ENCODE measurements at regions not wholly inside any gene's neighbourhood (a gene's known extent, or its start where the extent isn't known, plus 50 kb on each side); places are given as distances from the start of the nearest gene placed in this dataset.
"Not testable (repeated sequence)": the region's sequence is repeated elsewhere in the genome, so short reads cannot be mapped to it uniquely, and the experiment has no call there.

DNA sequence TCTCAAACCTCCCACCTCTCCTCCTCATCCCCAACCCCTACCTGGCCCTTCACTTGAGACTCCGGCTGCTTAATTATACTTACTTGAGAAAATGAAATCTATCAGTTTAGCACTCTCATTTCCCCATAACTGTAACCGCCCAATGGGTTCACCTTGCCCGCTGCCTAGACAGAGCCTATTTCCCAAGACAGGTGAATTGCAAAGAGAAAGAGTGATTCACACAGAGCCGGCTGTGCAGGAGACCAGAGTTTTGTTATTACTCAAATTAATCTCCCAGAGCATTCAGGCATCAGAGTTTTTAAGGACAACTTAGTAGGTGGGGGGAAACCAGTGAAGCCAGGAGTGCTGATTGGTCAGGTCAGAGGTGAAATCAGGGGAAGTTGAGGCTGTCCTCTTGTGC lies 301.4 kb upstream of the CDYL start:
- peak; percentile 60 to 87 for ATAC-seq (replicated peaks)
- H3K27ac Mint-ChIP-seq = no peak overlapping the region
- peaks cover 19 to 20% of the 10 kb centered on the region in 2 donors for H3K9me3 Mint-ChIP-seq

DNA sequence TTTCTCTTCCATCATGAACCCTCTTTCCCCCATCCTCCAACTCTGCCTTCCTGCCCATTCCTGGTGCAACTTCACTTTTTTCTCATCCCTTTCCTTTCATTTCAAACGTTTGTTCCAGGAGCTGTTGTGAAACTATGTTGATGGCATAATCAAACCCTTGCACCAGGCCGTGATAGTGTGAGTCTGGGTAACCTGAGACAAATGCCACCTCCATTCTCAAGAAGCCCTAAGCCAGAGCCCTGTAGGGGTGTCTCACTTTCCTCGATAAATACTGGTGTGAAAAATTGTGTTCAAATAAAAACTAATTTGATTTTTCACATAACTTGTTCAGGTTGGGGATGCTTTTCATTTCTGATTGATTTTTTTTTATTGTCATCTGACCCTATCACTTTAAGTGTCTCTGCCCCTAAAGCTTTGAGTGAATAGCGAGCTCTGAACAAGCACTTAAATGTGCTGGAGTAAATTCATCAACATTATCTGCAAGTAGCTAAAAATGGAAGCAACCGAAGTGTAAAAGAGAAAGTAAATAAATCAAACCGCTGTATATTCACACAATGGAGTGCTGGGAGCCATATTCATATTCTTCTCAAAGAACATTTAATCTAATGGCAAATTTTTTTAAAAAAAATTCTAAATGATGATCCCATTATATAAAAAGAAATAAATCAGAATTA lies 303.1 kb upstream of the CDYL start:
- Mint-ChIP-seq H3K36me3 (peaks cover 5 to 13% of the 10 kb centered on the region in 2 donors), H3K27me3 (peaks cover 5 to 11% of the 10 kb centered on the region in 2 donors), H3K27ac (no peak overlapping the region), H3K4me3 (no peak overlapping the region), H3K9me3 (peaks cover 20% of the 10 kb centered on the region in 2 donors), H3K4me1 (peaks cover 9 to 14% of the 10 kb centered on the region in 2 donors)
- DNase-seq (no peak), ATAC-seq (replicated peaks) (no peak)

More for the DNA sequence above, 301.4 kb upstream of the CDYL start:
- H3K36me3 Mint-ChIP-seq = peaks cover 5 to 13% of the 10 kb centered on the region in 2 donors
- H3K4me3 Mint-ChIP-seq = no peak overlapping the region
- DNase-seq = peak; percentile 7
- H3K4me1 Mint-ChIP-seq = peaks cover 9 to 14% of the 10 kb centered on the region in 2 donors
- H3K27me3 Mint-ChIP-seq = peaks cover 7 to 17% of the 10 kb centered on the region in 2 donors

DNA sequence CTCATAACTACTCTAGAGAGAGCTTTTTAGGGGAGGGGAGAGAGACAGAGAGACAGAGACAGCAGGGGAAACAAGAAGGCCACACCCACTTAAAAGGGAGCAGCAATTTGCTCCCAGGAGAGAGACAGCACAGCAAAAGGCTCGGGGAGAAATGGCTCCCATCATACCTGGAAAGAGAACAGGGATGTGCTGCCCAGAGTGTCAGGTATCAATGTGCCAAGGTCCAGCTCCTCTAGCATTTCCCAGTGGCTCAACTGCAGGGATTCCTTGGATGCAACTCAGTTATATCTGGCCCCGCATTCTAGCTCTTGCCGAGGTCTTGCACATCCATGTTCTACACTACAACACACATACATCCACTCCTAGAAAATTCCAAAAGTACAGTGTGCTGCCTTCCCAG lies 304.0 kb upstream of the CDYL start:
- no peak overlapping the region for H3K27ac Mint-ChIP-seq
- peaks cover 7 to 8% of the 10 kb centered on the region in 2 donors for H3K27me3 Mint-ChIP-seq

DNA sequence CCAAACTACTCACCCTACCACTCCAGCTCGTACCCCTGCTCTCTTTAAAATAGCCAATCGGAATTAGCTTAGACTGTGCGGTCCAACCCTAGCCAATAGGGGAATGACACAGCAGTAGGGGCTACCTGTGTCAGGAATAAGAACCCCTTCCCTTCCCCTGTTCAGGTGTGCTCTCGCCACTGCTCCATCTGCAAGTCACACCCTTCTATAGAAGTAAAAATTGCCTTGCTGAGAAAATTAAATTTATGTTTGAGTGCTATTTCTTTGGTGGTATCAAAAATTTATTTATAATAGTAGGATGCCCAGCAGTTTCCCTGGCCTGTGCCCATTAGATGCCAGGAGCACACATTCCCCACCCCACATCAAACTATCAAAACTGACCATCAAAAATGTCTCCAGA lies 304.7 kb upstream of the CDYL start:
- peaks cover 5 to 13% of the 10 kb centered on the region in 2 donors for H3K36me3 Mint-ChIP-seq
- H3K4me3 Mint-ChIP-seq; DNase-seq; ATAC-seq (replicated peaks); H3K27ac Mint-ChIP-seq: not testable (repeated sequence)
- H3K9me3 Mint-ChIP-seq = peaks cover 20% of the 10 kb centered on the region in 2 donors
- H3K27me3 Mint-ChIP-seq = peaks cover 9 to 14% of the 10 kb centered on the region in 2 donors
- H3K4me1 Mint-ChIP-seq = peaks cover 9 to 13% of the 10 kb centered on the region in 2 donors

More for the DNA sequence above, 304.0 kb upstream of the CDYL start:
- DNase-seq (no peak), ATAC-seq (replicated peaks) (no peak)
- Mint-ChIP-seq H3K4me1 (peaks cover 9 to 14% of the 10 kb centered on the region in 2 donors), H3K4me3 (no peak overlapping the region), H3K36me3 (peaks cover 5 to 13% of the 10 kb centered on the region in 2 donors), H3K9me3 (peaks cover 20% of the 10 kb centered on the region in 2 donors)

DNA sequence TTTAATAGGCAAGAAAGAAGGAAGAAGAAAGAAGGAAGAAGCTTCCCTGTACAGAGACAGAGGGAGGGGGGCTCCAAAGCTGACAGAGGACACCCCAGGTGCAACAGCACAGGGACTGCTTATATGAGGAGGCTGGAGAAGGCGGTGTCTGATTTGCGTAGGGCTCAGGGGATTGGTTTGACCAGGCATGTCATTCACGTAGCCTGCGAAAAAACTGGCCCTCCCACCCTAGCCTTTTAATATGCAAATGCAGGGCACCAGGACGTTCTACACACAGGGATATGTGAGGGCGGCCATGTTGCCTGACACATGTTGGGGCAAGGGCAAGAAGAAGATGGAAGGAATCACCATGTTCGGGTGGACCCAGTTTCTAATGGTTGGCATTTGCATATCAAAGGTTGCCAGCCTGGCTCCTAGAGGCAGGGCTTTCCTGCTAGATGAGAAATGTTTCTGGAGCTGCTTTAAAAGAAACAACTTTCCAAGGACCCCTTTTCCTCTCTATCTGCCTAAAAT lies 305.4 kb upstream of the CDYL start:
- H3K4me1 Mint-ChIP-seq = peaks cover 9 to 11% of the 10 kb centered on the region in 2 donors

DNA sequence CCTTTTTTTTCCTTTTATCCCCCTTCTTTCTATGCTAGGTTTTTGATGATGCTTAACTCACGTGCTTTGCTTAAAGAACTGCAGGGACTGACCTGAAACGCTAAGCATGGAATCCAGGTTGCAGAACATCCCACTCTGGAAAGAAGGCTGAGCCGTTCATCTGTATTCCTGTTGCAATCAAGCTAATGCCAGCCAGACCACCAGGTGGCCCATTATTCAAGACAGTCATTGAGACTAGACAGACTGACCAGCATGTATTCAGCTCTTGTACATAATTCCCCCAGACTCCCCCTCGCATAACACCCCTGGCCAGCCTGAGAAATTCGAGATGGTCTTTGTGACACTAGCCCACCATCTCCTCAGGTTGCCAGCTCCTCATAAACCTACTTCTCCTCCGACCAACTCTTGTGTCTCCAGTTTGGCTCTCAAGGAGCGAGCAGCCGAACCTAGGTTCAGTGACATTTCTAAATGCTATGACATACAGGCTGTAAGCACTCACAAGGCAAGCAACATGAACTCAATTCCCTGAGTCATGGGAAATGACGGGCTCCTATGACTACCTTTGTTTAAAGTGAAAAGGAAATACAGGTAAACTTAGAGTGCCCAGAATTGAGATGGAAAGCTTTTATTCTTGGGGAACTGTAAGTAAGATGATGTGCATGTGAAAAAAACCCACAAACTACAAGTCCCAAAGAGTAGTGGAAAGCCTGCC lies 309.3 kb upstream of the CDYL start:
- Mint-ChIP-seq H3K27me3 (peaks cover 19% of the 10 kb centered on the region in 2 donors), H3K27ac (no peak overlapping the region), H3K36me3 (peaks cover 3 to 11% of the 10 kb centered on the region in 2 donors), H3K4me1 (peaks cover 0 to 3% of the 10 kb centered on the region in 2 donors), H3K9me3 (peaks cover 11 to 12% of the 10 kb centered on the region in 2 donors), H3K4me3 (no peak overlapping the region)
- DNase-seq (no peak), ATAC-seq (replicated peaks) (no peak)

More for the DNA sequence above, 305.4 kb upstream of the CDYL start:
- ATAC-seq (replicated peaks) (no peak), DNase-seq (no peak)
- Mint-ChIP-seq H3K36me3 (peaks cover 5 to 13% of the 10 kb centered on the region in 2 donors), H3K27ac (no peak overlapping the region), H3K4me3 (no peak overlapping the region), H3K27me3 (peaks cover 14 to 19% of the 10 kb centered on the region in 2 donors), H3K9me3 (peaks cover 20% of the 10 kb centered on the region in 2 donors)

DNA sequence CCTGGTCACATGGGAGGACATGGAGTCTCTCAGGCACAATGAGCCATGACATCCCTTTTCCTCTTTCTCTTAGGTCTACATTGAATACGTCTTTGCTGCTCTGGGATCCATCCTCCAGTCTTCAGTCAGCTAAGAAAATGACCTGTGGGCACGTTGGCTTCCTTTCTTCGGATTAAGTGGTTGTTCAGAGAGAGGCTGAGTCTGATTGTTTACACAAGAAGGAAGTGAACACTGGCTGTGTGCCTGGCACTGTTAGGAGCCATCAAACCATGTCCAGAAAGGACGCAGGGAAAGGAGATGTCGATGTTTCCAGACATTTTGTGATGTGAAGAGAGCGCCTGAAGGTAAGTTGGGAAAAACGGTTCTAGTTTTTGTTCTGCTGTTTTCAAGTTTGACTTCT lies 309.9 kb upstream of the CDYL start:
- ATAC-seq (replicated peaks) (no peak), DNase-seq (no peak)
- peaks cover under 1 to 6% of the 10 kb centered on the region in 2 donors for H3K36me3 Mint-ChIP-seq
- peaks cover 0 to 3% of the 10 kb centered on the region in 2 donors for H3K4me1 Mint-ChIP-seq
- H3K27ac Mint-ChIP-seq = no peak overlapping the region
- no peak overlapping the region for H3K4me3 Mint-ChIP-seq
- H3K27me3 Mint-ChIP-seq = peaks cover 19% of the 10 kb centered on the region in 2 donors
- H3K9me3 Mint-ChIP-seq = peaks cover 8 to 9% of the 10 kb centered on the region in 2 donors

DNA sequence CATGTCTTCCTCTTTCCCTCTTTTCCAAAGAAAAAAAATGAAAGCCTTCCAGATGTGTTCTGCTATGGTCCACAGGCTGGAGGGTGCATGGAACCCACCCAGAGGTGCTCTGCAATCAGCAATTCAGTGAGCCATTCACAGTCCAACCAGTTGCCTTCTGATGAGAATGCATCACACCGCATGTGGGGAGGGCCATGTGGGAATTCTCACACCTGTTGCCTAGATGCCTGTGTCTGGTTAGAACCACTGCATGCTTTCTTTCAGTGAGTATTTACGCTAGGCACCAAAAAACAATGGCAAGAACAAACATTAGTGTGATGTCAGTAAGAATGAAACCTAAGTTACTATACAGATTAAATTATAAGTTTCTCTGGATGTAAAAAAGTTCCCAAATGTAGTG lies 311.6 kb upstream of the CDYL start:
- H3K27me3 Mint-ChIP-seq = peaks cover 20 to 22% of the 10 kb centered on the region in 2 donors
- H3K4me3 Mint-ChIP-seq = no peak overlapping the region
- ATAC-seq (replicated peaks) (no peak), DNase-seq (no peak)
- H3K27ac Mint-ChIP-seq = no peak overlapping the region
- H3K36me3 Mint-ChIP-seq = no peaks in the 10 kb centered on the region
- H3K4me1 Mint-ChIP-seq = peaks cover 0 to 3% of the 10 kb centered on the region in 2 donors
- peaks cover 0 to 2% of the 10 kb centered on the region in 2 donors for H3K9me3 Mint-ChIP-seq

DNA sequence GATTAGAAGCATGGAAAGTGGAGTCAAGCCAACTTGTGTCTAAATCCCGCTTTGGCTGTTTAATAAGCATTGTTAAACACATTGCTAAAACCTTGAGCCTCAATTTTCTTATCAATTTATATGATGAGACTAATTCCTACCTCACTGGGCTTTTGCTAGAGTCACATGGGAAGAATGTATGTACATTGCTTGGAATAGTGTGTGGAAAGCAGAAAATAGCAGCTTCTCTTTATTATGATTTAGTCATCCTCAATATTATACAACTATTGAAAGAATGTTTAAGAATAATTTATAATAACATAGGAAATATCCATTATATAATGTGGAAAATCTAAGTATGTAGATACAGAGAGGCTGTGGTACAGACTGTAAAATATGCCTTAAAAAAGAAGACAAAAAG lies 313.0 kb upstream of the CDYL start:
- H3K4me1 Mint-ChIP-seq = peaks cover 0 to 3% of the 10 kb centered on the region in 2 donors
- no peaks in the 10 kb centered on the region for H3K36me3 Mint-ChIP-seq
- H3K4me3 Mint-ChIP-seq = no peak overlapping the region
- ATAC-seq (replicated peaks) = no peak
- no peaks in the 10 kb centered on the region for H3K9me3 Mint-ChIP-seq
- H3K27ac Mint-ChIP-seq = no peak overlapping the region
- H3K27me3 Mint-ChIP-seq = peaks cover 20 to 29% of the 10 kb centered on the region in 2 donors
- no peak for DNase-seq

DNA sequence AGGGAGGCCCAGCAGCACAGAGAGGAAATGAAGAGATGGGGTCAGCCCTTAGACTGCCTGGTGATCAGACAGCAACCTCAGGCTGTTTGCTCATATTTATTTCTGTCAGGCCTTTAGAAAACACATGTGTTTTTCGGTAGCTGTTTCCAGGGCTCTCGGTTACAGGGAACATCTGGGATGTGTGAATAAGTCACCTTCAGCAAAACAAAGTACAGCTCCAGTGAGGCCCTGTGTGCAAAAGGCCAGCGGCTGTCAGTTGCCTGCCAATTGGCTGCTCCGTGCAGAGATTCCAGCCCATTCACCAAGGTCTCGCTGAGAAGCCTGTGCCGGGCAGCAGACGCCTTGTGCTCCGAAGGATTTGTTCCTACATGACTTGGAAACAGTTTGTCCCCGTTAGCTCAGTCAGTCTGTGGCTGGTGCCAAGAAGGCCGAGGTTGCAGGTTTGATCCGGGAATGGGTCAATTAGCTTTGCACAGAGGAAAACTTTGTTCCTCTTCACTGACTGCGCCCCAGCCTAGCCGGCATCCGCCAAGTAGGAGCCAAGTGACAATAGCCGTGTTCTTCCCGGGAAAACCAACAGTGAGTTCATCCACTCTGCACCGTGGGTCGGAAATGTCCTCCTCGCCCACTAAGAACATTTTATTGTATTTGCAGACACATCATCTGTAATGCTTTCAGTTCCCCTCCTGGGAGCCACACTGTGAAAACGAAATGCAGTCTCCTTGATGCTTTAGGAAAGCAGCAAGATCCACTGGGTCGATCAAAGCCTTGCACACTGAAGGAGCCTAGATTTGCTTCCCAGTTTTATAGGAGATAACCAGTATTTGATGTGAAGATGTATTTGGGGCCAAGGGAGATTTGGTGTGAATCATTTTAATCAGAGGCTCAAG lies 315.4 kb upstream of the CDYL start:
- H3K9me3 Mint-ChIP-seq = no peaks in the 10 kb centered on the region
- H3K4me3 Mint-ChIP-seq = no peak overlapping the region

DNA sequence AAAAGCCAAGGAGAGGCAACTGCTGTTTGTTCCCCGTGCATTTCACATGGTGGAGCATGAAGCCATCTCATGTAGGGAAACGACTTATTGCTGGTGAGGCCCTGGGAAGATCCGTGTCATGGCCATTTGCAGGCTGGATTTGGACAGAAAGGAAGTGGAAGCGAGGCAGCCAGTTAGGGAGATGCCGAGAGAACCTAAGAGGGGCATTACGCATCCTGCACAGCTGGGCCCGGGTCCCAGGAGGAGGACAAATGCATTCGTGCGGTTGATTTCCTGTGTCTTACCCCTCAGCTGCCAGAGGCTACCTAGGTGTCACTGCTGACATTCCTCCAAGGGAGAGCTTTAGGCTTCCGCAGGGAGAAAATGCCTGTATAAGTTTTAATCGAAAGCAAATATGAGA lies 316.2 kb upstream of the CDYL start:
- DNase-seq (no peak), ATAC-seq (replicated peaks) (no peak)
- H3K27ac Mint-ChIP-seq = no peak overlapping the region
- peaks cover 7 to 21% of the 10 kb centered on the region in 2 donors for H3K27me3 Mint-ChIP-seq
- H3K4me3 Mint-ChIP-seq = no peak overlapping the region
- H3K36me3 Mint-ChIP-seq = no peaks in the 10 kb centered on the region
- no peaks in the 10 kb centered on the region for H3K9me3 Mint-ChIP-seq
- no peaks in the 10 kb centered on the region for H3K4me1 Mint-ChIP-seq

More for the DNA sequence above, 315.4 kb upstream of the CDYL start:
- H3K27ac Mint-ChIP-seq = no peak overlapping the region
- DNase-seq (no peak), ATAC-seq (replicated peaks) (no peak)
- peaks cover 7 to 21% of the 10 kb centered on the region in 2 donors for H3K27me3 Mint-ChIP-seq
- H3K36me3 Mint-ChIP-seq = no peaks in the 10 kb centered on the region
- no peaks in the 10 kb centered on the region for H3K4me1 Mint-ChIP-seq

DNA sequence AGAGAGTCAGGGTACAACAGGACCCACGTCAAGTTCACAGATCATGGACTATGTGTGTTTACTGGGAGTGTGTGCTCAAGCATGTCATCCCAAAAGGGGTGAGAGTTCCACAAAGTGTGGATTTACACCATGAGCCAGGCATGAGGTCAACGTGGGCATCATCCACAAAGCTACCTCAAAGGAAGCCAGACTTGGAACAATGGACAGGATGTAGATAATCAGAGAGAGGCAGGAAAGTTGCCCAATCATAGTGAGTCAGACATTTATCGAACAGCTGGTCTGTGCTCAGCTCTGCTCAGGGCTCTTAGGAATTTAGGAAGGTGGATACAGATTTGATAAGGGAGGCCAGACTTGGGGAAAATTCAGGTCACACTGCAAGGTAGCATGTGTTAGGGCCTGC lies 317.2 kb upstream of the CDYL start:
- no peak overlapping the region for H3K4me3 Mint-ChIP-seq
- H3K27me3 Mint-ChIP-seq = peaks cover 11 to 25% of the 10 kb centered on the region in 2 donors
- no peak for ATAC-seq (replicated peaks)
- peaks cover 0 to 5% of the 10 kb centered on the region in 2 donors for H3K4me1 Mint-ChIP-seq
- no peak overlapping the region for H3K27ac Mint-ChIP-seq
- H3K36me3 Mint-ChIP-seq = no peaks in the 10 kb centered on the region
- no peaks in the 10 kb centered on the region for H3K9me3 Mint-ChIP-seq
- no peak for DNase-seq

DNA sequence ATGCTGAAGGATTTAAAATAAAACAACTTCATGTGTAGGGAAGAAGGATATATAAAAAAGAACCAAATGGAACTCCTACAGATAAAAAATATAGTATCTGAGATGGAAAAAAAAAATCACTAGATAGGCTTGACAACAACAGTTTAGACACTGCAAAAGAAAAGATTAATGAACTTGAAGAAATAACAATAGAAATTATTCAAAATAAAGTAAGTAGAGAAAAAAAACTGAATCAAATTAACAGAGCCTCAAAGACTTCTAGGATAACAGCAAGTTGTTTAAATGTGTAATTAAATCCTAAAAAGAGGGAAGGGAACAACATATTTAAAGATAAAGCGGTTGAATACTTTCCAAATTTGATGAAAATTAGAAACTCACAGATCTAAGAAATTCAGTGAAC lies 316.3 kb upstream of the ECI2 start:
- peaks cover 10 to 13% of the 10 kb centered on the region in 2 donors for H3K27me3 Mint-ChIP-seq
- no peak for DNase-seq
- peaks cover 9 to 12% of the 10 kb centered on the region in 2 donors for H3K4me1 Mint-ChIP-seq
- no peak overlapping the region for H3K27ac Mint-ChIP-seq
- no peak for ATAC-seq (replicated peaks)
- H3K36me3 Mint-ChIP-seq = peaks cover 0 to 11% of the 10 kb centered on the region in 2 donors
- peaks cover 12% of the 10 kb centered on the region in 2 donors for H3K9me3 Mint-ChIP-seq
- H3K4me3 Mint-ChIP-seq = no peak overlapping the region

DNA sequence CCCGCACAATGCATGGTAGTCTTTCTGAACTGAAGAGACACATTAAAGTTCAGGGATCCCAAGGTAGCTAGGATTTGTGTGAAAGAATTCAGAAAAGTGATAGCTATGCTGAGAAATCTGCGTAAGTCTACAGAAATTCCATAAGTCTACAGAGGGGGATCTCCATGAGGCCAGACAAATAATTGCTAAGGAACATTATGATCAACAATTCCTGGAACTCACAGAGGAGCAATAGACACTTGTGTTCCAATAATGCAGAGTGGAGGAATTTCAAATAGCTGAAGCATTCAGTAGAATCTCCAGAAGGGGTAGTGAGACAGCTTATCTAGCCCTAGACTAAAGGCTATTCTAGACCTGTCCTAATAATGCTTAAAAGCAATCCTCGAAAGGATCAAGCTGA lies 315.7 kb upstream of the ECI2 start:
- H3K9me3 Mint-ChIP-seq = peaks cover 12% of the 10 kb centered on the region in 2 donors
- H3K4me3 Mint-ChIP-seq = no peak overlapping the region
- no peak overlapping the region for H3K27ac Mint-ChIP-seq
- no peak for DNase-seq
- H3K36me3 Mint-ChIP-seq = peaks cover 0 to 12% of the 10 kb centered on the region in 2 donors
- H3K4me1 Mint-ChIP-seq = peaks cover 9 to 14% of the 10 kb centered on the region in 2 donors
- H3K27me3 Mint-ChIP-seq = peaks cover 10 to 13% of the 10 kb centered on the region in 2 donors
- ATAC-seq (replicated peaks) = no peak

Measured in stimulated activated naive B cell treated with anti-CD40 and anti-IgM and Interleukin-4, amounts not matched to agents 10 μg/mL and 1 μg/mL and 100 μg/mL, for 72 hours (primary cell).